ENCODE measurements at regions not wholly inside any gene's neighbourhood (a gene's known extent, or its start where the extent isn't known, plus 50 kb on each side); places are given as distances from the start of the nearest gene placed in this dataset.

DNA sequence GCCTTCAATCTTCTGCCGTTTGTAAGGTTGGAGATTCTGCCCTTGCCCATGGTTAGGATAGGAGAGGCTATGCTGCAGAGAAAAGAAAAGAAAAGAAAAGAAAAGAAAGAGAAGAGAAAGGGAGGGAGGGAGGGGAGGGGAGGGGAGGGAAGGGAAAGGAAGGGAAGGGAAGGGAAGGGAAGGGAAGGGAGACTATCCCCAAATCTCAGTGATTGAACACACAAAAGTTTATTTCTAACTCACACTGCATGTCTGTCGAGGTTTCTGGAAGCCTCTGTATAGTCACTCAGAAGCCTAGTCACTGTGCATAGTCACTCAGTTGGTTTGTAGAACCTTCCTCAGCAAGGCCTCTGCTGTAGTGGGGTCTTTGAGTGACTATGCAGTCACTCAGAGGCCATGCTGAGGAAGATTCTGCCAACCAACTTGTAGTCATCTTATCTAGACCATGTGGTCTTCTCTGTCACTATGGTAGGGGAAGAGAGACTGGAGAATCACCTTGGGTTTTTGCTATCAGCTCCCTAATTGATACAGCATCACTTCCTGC, 52.3 kb upstream of the ABCC9 start:
- H3K4me1 Mint-ChIP-seq: peaks cover 0 to 9% (median 7%) of the 10 kb centered on the region in 4 donors
- H3K9me3 Mint-ChIP-seq: no peaks in the 10 kb centered on the region
- H3K36me3 ChIP-seq (ENCODE audit: insufficient read depth, low read length): no peaks in the 10 kb centered on the region
- no peak overlapping the region for H3K27ac ChIP-seq (ENCODE audit: low read depth, low read length)
- H3K27me3 ChIP-seq (ENCODE audit: insufficient read depth, low read length): no peaks in the 10 kb centered on the region
- CTCF ChIA-PET (ENCODE audit: partially characterized antibody): no interaction called here
- H3K4me3 ChIP-seq (ENCODE audit: low read length in 2 of 2): no peak overlapping the region
- POLR2A ChIA-PET (ENCODE audit: partially characterized antibody): no interaction called here
- DNase-seq: no peak
- no peaks in the 10 kb centered on the region for H3K4me1 ChIP-seq (ENCODE audit: insufficient read depth, low read length)
- H3K9me3 ChIP-seq (ENCODE audit: control insufficient read depth in 1 of 2, low read length in 2 of 2): no peaks in the 10 kb centered on the region
- H3K27ac Mint-ChIP-seq: no peak overlapping the region
- no peak overlapping the region for H3K4me3 Mint-ChIP-seq
- no peaks in the 10 kb centered on the region for H3K36me3 Mint-ChIP-seq
- peaks cover 0 to 3% of the 10 kb centered on the region in 2 donors for H3K27me3 Mint-ChIP-seq
- intact Hi-C loops (cut with micrococcal nuclease): no loop called here

DNA sequence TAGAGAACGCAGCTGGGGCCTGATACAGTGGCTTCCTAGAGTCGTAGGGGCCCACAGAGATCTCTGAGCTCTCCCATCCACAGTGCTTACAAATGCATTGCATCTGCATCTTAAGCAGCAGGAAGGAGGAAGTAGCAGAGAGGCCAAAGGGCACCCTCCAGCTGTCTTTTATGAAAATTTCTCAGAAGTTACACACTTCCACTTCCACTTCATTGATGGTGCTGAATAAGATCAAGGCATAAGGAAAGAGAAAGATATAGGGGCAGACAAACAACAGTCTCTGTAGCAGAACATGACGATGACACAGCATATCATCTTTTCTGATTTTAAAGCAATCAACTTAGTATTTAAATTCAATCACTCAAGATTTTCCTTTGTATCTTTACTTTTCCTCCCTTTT, 51.6 kb upstream of the ABCC9 start:
- intact Hi-C loops (cut with micrococcal nuclease): no loop called here
- Mint-ChIP-seq H3K4me1 (peaks cover 0 to 9% (median 7%) of the 10 kb centered on the region in 4 donors), H3K9me3 (no peaks in the 10 kb centered on the region), H3K36me3 (no peaks in the 10 kb centered on the region), H3K27me3 (peaks cover 0 to 4% of the 10 kb centered on the region in 2 donors), H3K27ac (no peak overlapping the region), H3K4me3 (no peak overlapping the region)
- H3K9me3 ChIP-seq (ENCODE audit: control insufficient read depth in 1 of 2, low read length in 2 of 2): no peaks in the 10 kb centered on the region
- DNase-seq: no peak
- H3K4me3 ChIP-seq (ENCODE audit: low read length in 2 of 2): no peak overlapping the region
- H3K27me3 ChIP-seq (ENCODE audit: insufficient read depth, low read length): no peaks in the 10 kb centered on the region
- H3K36me3 ChIP-seq (ENCODE audit: insufficient read depth, low read length): no peaks in the 10 kb centered on the region
- H3K27ac ChIP-seq (ENCODE audit: low read depth, low read length): no peak overlapping the region
- ChIA-PET POLR2A (ENCODE audit: partially characterized antibody) (no interaction called here), CTCF (ENCODE audit: partially characterized antibody) (interaction anchor here (4.4 kb wide), 1 partner anchor 295 kb away, joined by 46 read pairs; no protein-coding TSS in a partner anchor)
- H3K4me1 ChIP-seq (ENCODE audit: insufficient read depth, low read length): no peaks in the 10 kb centered on the region

DNA sequence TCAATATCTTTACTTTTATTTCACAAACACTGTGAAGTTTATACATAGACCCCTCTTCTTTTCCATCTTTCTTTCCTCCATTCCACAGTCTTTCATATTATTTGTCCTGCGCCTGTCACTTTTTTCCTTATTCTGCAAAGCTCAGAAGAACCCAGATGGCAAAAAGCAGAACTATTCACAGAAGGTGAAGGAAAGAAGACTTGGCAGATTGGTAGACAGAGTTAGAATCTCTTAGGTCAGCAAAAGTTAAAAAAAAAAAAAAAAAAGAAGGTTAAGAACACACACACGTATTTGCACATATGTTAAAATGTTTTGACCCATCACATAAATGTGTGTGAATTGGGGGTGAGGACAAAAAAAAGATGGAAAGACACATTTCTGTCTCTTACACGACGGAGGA, 50.3 kb upstream of the ABCC9 start:
- Histone ChIP-seq H3K4me3 (ENCODE audit: low read length in 2 of 2) (no peak overlapping the region), H3K36me3 (ENCODE audit: insufficient read depth, low read length) (no peaks in the 10 kb centered on the region), H3K9me3 (ENCODE audit: control insufficient read depth in 1 of 2, low read length in 2 of 2) (no peaks in the 10 kb centered on the region), H3K27me3 (ENCODE audit: insufficient read depth, low read length) (no peaks in the 10 kb centered on the region), H3K4me1 (ENCODE audit: insufficient read depth, low read length) (no peaks in the 10 kb centered on the region), H3K27ac (ENCODE audit: low read depth, low read length) (no peak overlapping the region)
- DNase-seq: no peak
- peaks cover 5 to 6% of the 10 kb centered on the region in 2 donors for H3K27me3 Mint-ChIP-seq
- no peaks in the 10 kb centered on the region for H3K9me3 Mint-ChIP-seq
- ChIA-PET CTCF (ENCODE audit: partially characterized antibody) (interaction anchor here (0.7 to 4.4 kb wide), 2 partner anchors 294 to 425 kb away, joined by 3 to 46 read pairs; no protein-coding TSS in a partner anchor), POLR2A (ENCODE audit: partially characterized antibody) (no interaction called here)
- intact Hi-C loops (cut with micrococcal nuclease): no loop called here
- H3K36me3 Mint-ChIP-seq: no peaks in the 10 kb centered on the region
- H3K4me1 Mint-ChIP-seq: peaks cover 0 to 9% (median 7%) of the 10 kb centered on the region in 4 donors
- H3K4me3 Mint-ChIP-seq: no peak overlapping the region
- no peak overlapping the region for H3K27ac Mint-ChIP-seq
